Stimulated activated CD8-positive, alpha-beta memory T cell treated with anti-CD3 and anti-CD28 coated beads, Interleukin-15, amount 100 ng/mL, for 24 hours (primary cell): ENCODE measurements at regions not wholly inside any gene's neighbourhood (a gene's known extent, or its start where the extent isn't known, plus 50 kb on each side); places are given as distances from the start of the nearest gene placed in this dataset.

Source experiments
- DNase-seq: peaks from one replicate; pipeline ENCODE4 v3.0.0-alpha.2; 2020; ENCODE audit warnings: low read depth

- no peak for DNase-seq
Measured at GRCh38 chr16:86632206-86632605, 53.9 kb downstream of the FOXL1 start.

GRCh38 chr16:86632944-86633343 is 54.6 kb downstream of the FOXL1 start:
- no peak for DNase-seq

- no peak for DNase-seq
Measured at GRCh38 chr16:86634292-86634691, 55.9 kb downstream of the FOXL1 start.

- no peak for DNase-seq
Measured at GRCh38 chr16:86635176-86635876, 57.0 kb downstream of the FOXL1 start.

- no peak for DNase-seq
Measured at GRCh38 chr16:86635926-86636325, 57.6 kb downstream of the FOXL1 start.

GRCh38 chr16:86637744-86638143 is 59.4 kb downstream of the FOXL1 start:
- DNase-seq, result no peak

- DNase-seq, result no peak
Measured at GRCh38 chr16:86638642-86639041, 60.3 kb downstream of the FOXL1 start.

GRCh38 chr16:86639354-86639753 is 61.0 kb downstream of the FOXL1 start:
- DNase-seq, result no peak

GRCh38 chr16:86640265-86640843 is 62.0 kb downstream of the FOXL1 start:
- no peak for DNase-seq

- DNase-seq, result no peak
Measured at GRCh38 chr16:86642087-86642486, 63.7 kb downstream of the FOXL1 start.

- no peak for DNase-seq
Measured at GRCh38 chr16:86643671-86644070, 65.3 kb downstream of the FOXL1 start.

- DNase-seq, result no peak
Measured at GRCh38 chr16:86647561-86647960, 69.2 kb downstream of the FOXL1 start.

GRCh38 chr16:86649875-86650274 is 71.5 kb downstream of the FOXL1 start:
- no peak for DNase-seq

GRCh38 chr16:86651013-86651627 is 72.8 kb downstream of the FOXL1 start:
- DNase-seq, result no peak

GRCh38 chr16:86651823-86652222 is 73.5 kb downstream of the FOXL1 start:
- DNase-seq, result no peak

- no peak for DNase-seq
Measured at GRCh38 chr16:86653285-86654006, 75.1 kb downstream of the FOXL1 start.

- DNase-seq, result no peak
Measured at GRCh38 chr16:86657972-86658371, 79.6 kb downstream of the FOXL1 start.

GRCh38 chr16:86660623-86661022 is 82.3 kb downstream of the FOXL1 start:
- no peak for DNase-seq

GRCh38 chr16:86661706-86662105 is 83.4 kb downstream of the FOXL1 start:
- no peak for DNase-seq

GRCh38 chr16:86662195-86662594 is 83.8 kb downstream of the FOXL1 start:
- DNase-seq, result no peak

GRCh38 chr16:86662740-86663139 is 84.4 kb downstream of the FOXL1 start:
- DNase-seq, result no peak

GRCh38 chr16:86663685-86664521 is 85.6 kb downstream of the FOXL1 start:
- no peak for DNase-seq
